Activated T-helper 17 cell treated with anti-CD3 and anti-CD28 coated beads, Interleukin-2, amount 50 U/mL, for 72 hours (primary cell): ENCODE measurements at regions not wholly inside any gene's neighbourhood (a gene's known extent, or its start where the extent isn't known, plus 50 kb on each side); places are given as distances from the start of the nearest gene placed in this dataset.

Experiments used
- ATAC-seq: fragments of 150-1000 bp; cut with Tn5 transposase; replicated peaks from 2 replicates; pipeline ENCODE4 v1.10.0; 2021; ENCODE audit warnings: mild to moderate bottlenecking, moderate library complexity
- H3K27ac Mint-ChIP-seq: one replicate; pipeline ENCODE4 v1.8.0; 2022; ENCODE audit warnings: mixed read lengths
- H3K27me3 Mint-ChIP-seq: one replicate; pipeline ENCODE4 v1.8.0; 2022; ENCODE audit warnings: mixed read lengths
- H3K36me3 Mint-ChIP-seq: one replicate; pipeline ENCODE4 v1.8.0; 2022; ENCODE audit warnings: low read depth, mild to moderate bottlenecking, mixed read lengths
- H3K4me1 Mint-ChIP-seq: one replicate; pipeline ENCODE4 v1.8.0; 2022; ENCODE audit warnings: mixed read lengths
- H3K4me3 Mint-ChIP-seq: one replicate; pipeline ENCODE4 v1.8.0; 2022; ENCODE audit warnings: mild to moderate bottlenecking, mixed read lengths
- H3K9me3 Mint-ChIP-seq: one replicate; pipeline ENCODE4 v1.8.0; 2022; ENCODE audit warnings: mixed read lengths

GRCh38 chr16:66205287-66206231 is 160.9 kb upstream of the CDH5 start:
- no peak for ATAC-seq
- H3K27ac Mint-ChIP-seq: no peak overlapping the region
- no peaks in the 10 kb centered on the region for H3K9me3 Mint-ChIP-seq
- H3K4me1 Mint-ChIP-seq: no peaks in the 10 kb centered on the region
- H3K27me3 Mint-ChIP-seq: peaks cover 21% of the 10 kb centered on the region
- no peaks in the 10 kb centered on the region for H3K36me3 Mint-ChIP-seq
- H3K4me3 Mint-ChIP-seq: no peak overlapping the region

DNA sequence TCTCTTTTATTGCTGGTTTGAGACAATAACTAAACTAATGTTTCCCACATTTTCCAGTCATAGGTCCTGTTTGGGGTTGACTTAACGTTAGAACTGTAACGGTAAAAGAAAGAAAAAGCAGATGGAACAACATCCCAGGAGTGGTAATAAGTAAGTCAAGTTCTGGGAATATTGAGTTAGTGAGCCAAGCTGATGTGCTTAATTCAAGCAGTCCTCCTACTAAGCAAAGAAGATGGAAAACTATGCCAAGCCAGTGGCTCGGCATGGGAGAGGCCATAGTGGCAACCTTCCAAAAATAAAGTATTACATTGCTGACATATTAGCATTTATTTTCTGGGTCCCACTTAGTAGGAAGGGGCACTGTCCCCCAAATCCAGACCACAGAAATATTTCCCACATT is 161.7 kb upstream of the CDH5 start:
- no peak for ATAC-seq
- Mint-ChIP-seq H3K4me3 (no peak overlapping the region), H3K4me1 (no peaks in the 10 kb centered on the region)

GRCh38 chr16:66203476-66203875 is 163.0 kb upstream of the CDH5 start:
- Mint-ChIP-seq H3K27ac (no peak overlapping the region), H3K27me3 (peaks cover 25% of the 10 kb centered on the region), H3K4me3 (no peak overlapping the region), H3K9me3 (no peaks in the 10 kb centered on the region), H3K36me3 (no peaks in the 10 kb centered on the region), H3K4me1 (no peaks in the 10 kb centered on the region)
- no peak for ATAC-seq

More for the DNA sequence above, 161.7 kb upstream of the CDH5 start:
- H3K27ac Mint-ChIP-seq: no peak overlapping the region
- no peaks in the 10 kb centered on the region for H3K36me3 Mint-ChIP-seq
- H3K27me3 Mint-ChIP-seq: peaks cover 25% of the 10 kb centered on the region
- no peaks in the 10 kb centered on the region for H3K9me3 Mint-ChIP-seq

DNA sequence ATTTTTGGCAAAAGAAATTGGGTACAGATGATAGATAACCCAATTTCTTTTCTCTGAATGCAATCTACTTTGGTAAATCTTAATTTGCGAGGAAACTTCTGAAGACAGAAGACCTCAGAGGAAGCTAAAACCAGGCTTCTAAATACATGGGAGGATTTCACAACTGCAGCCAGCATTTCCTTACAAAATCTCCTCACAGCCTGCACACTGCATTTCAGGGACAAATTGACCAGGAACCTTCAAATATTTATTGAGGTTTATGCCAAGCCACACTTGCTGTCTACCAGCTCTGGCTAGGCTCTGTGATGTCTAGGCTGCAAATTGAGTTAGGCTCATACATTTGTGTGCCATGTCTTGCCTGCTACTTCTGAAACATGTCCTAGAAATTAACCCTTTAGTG is 167.3 kb upstream of the CDH5 start:
- H3K27ac Mint-ChIP-seq: no peak overlapping the region
- no peaks in the 10 kb centered on the region for H3K36me3 Mint-ChIP-seq
- H3K4me1 Mint-ChIP-seq: no peaks in the 10 kb centered on the region
- no peak for ATAC-seq
- peaks cover 12% of the 10 kb centered on the region for H3K27me3 Mint-ChIP-seq
- H3K4me3 Mint-ChIP-seq: no peak overlapping the region
- H3K9me3 Mint-ChIP-seq: no peaks in the 10 kb centered on the region

DNA sequence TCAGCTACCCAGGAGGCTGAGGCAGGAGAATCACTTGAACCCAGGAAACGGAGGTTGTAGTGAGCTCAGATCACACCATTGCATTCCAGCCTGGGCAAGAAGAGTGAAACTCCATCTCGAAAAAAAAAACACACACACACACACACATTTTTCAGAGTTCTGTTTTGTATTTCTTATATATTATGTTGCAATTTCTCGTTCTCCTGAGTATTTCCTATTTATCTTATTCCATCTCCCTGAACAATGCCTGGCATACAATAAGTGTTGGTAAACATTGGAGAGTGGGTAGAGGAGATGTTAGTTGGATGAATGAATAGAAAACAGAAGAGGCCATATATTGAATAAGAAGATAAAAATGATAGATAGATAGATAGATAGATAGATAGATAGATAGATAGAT is 167.8 kb upstream of the CDH5 start:
- ATAC-seq: no peak
- Mint-ChIP-seq H3K27ac (no peak overlapping the region), H3K36me3 (no peaks in the 10 kb centered on the region), H3K9me3 (no peaks in the 10 kb centered on the region), H3K4me3 (no peak overlapping the region), H3K4me1 (no peaks in the 10 kb centered on the region), H3K27me3 (peaks cover 9% of the 10 kb centered on the region)

DNA sequence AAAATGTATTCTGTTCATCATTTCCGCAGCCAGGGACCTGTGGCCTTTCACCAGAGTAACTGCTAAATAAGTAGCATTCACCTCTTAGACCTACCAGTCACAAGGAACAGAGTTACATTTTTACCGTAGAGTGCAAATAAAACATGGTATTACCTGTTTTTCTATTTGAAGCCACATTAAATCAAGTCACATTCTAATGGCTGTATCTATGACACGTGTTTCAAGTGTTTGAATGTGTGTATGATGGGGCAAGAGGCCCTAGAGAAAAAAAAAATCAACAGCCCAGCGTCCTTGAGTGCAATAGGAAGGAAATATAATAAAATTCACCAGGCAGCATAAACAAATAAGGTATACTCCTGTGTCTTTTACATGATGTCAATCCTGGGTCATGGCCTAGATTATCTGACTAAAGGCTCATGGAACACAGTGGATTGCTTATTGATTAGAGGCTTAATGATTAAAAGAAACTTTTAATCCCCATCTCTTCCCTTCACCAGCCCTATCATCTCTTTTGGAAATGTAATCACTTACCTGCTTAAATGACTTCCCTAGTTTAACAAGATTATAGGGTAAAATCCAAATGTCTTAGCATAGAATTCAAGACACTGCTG is 168.7 kb upstream of the CDH5 start:
- Mint-ChIP-seq H3K4me3 (no peak overlapping the region), H3K4me1 (no peaks in the 10 kb centered on the region), H3K27ac (no peak overlapping the region), H3K27me3 (peaks cover 12% of the 10 kb centered on the region), H3K36me3 (no peaks in the 10 kb centered on the region), H3K9me3 (no peaks in the 10 kb centered on the region)
- ATAC-seq: no peak

GRCh38 chr16:66196770-66197169 is 169.7 kb upstream of the CDH5 start:
- Mint-ChIP-seq H3K4me3 (no peak overlapping the region), H3K27ac (no peak overlapping the region), H3K4me1 (no peaks in the 10 kb centered on the region), H3K27me3 (peaks cover 16% of the 10 kb centered on the region), H3K9me3 (no peaks in the 10 kb centered on the region), H3K36me3 (no peaks in the 10 kb centered on the region)
- ATAC-seq: no peak

DNA sequence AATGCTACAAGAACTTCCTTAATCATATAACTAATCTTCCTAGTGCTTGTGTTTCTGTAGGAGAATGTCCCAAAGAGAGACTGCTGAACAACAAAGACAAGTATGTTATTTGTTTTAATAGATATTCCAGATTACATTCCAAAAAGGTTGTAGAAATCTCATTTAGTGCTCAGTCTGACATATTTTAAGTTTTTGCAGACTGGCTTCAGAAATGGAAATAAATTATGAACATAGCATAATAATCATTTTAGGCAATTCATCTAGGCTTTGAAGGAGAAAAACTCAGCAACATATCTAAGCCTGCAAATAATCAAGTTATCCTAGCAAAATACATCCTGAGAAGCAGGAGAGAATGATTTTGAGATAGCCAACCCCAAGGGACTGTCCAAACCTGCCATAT is 171.6 kb upstream of the CDH5 start:
- no peaks in the 10 kb centered on the region for H3K9me3 Mint-ChIP-seq
- ATAC-seq: no peak
- H3K4me1 Mint-ChIP-seq: no peaks in the 10 kb centered on the region

GRCh38 chr16:66193543-66194229 is 172.8 kb upstream of the CDH5 start:
- no peak overlapping the region for H3K4me3 Mint-ChIP-seq
- no peak overlapping the region for H3K27ac Mint-ChIP-seq
- H3K4me1 Mint-ChIP-seq: no peaks in the 10 kb centered on the region
- no peaks in the 10 kb centered on the region for H3K9me3 Mint-ChIP-seq
- peaks cover 24% of the 10 kb centered on the region for H3K27me3 Mint-ChIP-seq
- ATAC-seq: no peak
- H3K36me3 Mint-ChIP-seq: no peaks in the 10 kb centered on the region

More for the DNA sequence above, 171.6 kb upstream of the CDH5 start:
- H3K4me3 Mint-ChIP-seq: no peak overlapping the region
- H3K27ac Mint-ChIP-seq: no peak overlapping the region
- no peaks in the 10 kb centered on the region for H3K36me3 Mint-ChIP-seq
- H3K27me3 Mint-ChIP-seq: peaks cover 20% of the 10 kb centered on the region

DNA sequence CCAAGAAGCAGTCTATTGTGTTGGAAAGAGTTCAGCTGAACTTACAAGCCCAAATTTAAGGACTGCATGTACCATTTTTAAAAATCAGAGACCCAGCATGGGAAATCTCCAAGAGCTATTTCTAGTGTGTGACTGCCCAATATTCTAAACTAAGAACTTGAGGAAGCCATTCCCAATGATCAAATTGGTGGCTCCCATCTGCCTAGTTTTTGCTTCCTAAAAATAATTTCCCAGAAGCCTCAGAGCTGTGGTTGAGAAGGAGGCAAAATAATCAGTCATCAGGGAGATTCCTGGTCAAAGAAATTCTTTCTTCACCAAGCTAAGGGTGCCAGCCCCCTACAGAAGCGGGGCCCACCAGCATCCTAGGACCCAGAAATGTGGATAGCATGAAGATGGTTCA is 176.1 kb upstream of the CDH5 start:
- Mint-ChIP-seq H3K4me1 (no peaks in the 10 kb centered on the region), H3K9me3 (no peaks in the 10 kb centered on the region), H3K4me3 (no peak overlapping the region), H3K36me3 (no peaks in the 10 kb centered on the region), H3K27ac (no peak overlapping the region), H3K27me3 (peaks cover 28% of the 10 kb centered on the region)
- no peak for ATAC-seq

DNA sequence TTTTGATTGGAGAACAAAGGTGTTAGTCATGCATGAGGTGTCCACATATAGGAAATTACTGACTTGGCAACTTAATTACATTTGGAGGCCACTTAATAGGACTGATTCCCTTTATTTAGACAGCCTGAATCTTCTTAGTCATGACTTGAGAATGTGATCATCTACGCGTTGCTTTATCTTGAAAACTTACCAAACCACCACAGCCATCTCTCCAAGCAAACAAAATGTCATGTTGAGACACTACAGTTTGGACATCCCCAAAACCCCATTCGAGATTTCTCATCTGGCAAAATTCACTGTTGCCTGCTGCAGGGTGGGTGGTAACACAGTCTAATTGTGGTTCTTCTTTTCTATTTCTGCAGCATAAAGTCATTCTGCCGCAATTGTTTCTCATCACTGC is 176.5 kb upstream of the CDH5 start:
- no peaks in the 10 kb centered on the region for H3K9me3 Mint-ChIP-seq
- H3K27ac Mint-ChIP-seq: no peak overlapping the region
- no peaks in the 10 kb centered on the region for H3K4me1 Mint-ChIP-seq
- peaks cover 29% of the 10 kb centered on the region for H3K27me3 Mint-ChIP-seq
- H3K36me3 Mint-ChIP-seq: no peaks in the 10 kb centered on the region
- no peak overlapping the region for H3K4me3 Mint-ChIP-seq
- ATAC-seq: no peak

- H3K4me1 Mint-ChIP-seq: no peaks in the 10 kb centered on the region
- H3K4me3 Mint-ChIP-seq: no peak overlapping the region
- no peak for ATAC-seq
- H3K9me3 Mint-ChIP-seq: no peaks in the 10 kb centered on the region
- H3K27ac Mint-ChIP-seq: no peak overlapping the region
- peaks cover 32% of the 10 kb centered on the region for H3K27me3 Mint-ChIP-seq
- no peaks in the 10 kb centered on the region for H3K36me3 Mint-ChIP-seq
Observed at GRCh38 chr16:66188917-66189725, 177.4 kb upstream of the CDH5 start.

GRCh38 chr16:66186251-66186785 is 180.2 kb upstream of the CDH5 start:
- no peak overlapping the region for H3K4me3 Mint-ChIP-seq
- no peaks in the 10 kb centered on the region for H3K4me1 Mint-ChIP-seq
- peaks cover 39% of the 10 kb centered on the region for H3K27me3 Mint-ChIP-seq
- H3K9me3 Mint-ChIP-seq: no peaks in the 10 kb centered on the region
- H3K27ac Mint-ChIP-seq: no peak overlapping the region
- no peaks in the 10 kb centered on the region for H3K36me3 Mint-ChIP-seq
- no peak for ATAC-seq

DNA sequence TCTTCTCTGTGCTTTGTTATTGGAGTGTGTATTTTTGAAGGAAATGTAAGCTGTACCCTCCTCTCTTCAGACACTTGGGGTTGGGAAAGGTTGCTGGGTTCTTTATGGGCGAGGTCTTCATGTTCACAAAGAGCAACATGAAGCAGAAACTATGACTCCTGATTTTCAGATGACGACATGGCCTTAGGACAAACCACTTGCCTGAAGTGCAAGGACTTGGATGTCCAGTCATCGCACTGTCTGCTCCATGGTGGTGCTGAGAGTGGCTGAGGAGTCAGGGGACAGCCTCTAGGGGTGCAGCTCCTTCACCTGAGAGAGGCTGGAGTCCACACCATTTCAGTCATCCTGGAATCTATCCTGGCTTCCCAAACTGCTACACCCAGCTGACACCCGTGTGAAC is 183.9 kb upstream of the CDH5 start:
- ATAC-seq: no peak
- Mint-ChIP-seq H3K27me3 (peaks cover 24% of the 10 kb centered on the region), H3K4me3 (no peak overlapping the region), H3K9me3 (peaks cover 3% of the 10 kb centered on the region), H3K36me3 (no peaks in the 10 kb centered on the region), H3K27ac (no peak overlapping the region), H3K4me1 (no peaks in the 10 kb centered on the region)
